Left ventricle myocardium superior (tissue), 1 donor: ENCODE measurements at regions not wholly inside any gene's neighbourhood (a gene's known extent, or its start where the extent isn't known, plus 50 kb on each side); places are given as distances from the start of the nearest gene placed in this dataset.
A peak's percentile ranks its signal among the peaks of the same experiment; 100 is the strongest.

Experiments used
- ATAC-seq: fragments of 200-7000 bp; cut with Tn5 transposase; one replicate; pipeline ENCODE4 v1.9.1; 2020; ENCODE audit warnings: mild to moderate bottlenecking, moderate library complexity
- DNase-seq: peaks from one replicate; pipeline ENCODE4 v3.0.0-alpha.2; 2020
- intact Hi-C: fragments of 100-400 bp; cut with micrococcal nuclease; formaldehyde crosslinking; loops from one replicate; pipeline ENCODE4 v1.11.0; 2022
- donor health status: DM: no; HTN: yes; CAD: no; lungs with severe emphysema.

DNA sequence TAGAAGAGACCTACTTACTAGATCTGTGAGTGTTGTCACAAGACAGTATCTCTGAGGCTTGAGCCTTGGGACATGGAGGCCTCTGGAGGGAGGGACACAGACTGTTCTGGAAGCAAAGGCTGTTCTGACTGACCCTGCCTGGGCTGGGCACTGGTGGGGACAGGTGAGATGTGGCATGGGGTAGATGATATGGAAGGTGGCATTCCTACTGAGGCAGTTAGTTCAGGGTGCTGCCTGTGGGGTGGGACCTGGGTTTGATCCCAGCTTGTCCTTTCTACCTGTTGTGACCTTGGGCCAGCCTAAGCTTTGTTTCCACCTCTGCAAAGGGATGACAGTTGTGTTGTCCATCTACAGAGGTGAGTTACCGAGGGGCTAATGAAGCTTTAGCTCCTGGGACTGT, 140.2 kb downstream of the C9orf50 start:
- no peak for ATAC-seq
- intact Hi-C loops: no loop called here
- no peak for DNase-seq

GRCh38 chr9:129480227-129480626, 140.7 kb downstream of the C9orf50 start:
- no peak for ATAC-seq
- no peak for DNase-seq
- intact Hi-C loops: no loop called here

GRCh38 chr9:129479631-129480011, 141.3 kb downstream of the C9orf50 start:
- intact Hi-C loops: no loop called here
- ATAC-seq: no peak
- no peak for DNase-seq

DNA sequence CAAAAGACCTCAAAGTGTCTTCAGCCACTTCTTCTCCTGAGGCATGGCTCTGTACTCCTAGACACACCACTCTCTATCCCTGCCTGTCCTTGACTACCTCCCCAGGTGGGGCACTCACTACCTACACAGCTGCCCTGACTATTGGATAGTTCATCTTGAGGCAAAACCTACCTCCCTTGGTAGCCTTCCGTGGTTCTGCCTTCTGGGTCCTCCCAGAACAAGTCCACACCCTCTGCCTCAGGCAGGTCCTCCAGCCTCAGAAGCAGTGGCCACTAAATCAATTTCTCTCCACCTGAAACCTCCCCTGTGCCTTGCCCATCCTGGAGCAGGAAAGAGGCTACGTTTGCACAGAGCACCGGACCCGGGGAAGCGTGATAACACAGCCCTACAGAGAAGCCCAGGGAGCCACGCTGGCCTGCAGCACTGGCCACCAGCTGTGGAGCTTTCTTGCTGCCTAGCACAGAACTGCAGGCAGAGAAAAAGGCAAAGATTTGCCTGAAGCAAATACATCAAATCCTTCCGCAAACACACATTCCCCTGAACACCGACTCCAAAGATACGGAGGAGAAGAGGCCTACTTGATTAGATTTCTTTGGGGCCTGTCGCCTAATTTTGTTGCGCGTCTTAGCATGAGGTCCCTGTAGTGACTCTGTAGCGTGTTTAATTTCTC, 141.8 kb downstream of the C9orf50 start:
- ATAC-seq: no peak
- intact Hi-C loops: no loop called here
- no peak for DNase-seq

- ATAC-seq (no peak), DNase-seq (no peak)
- intact Hi-C loops: no loop called here
Observed at GRCh38 chr9:129478461-129478860, 142.4 kb downstream of the C9orf50 start.

DNA sequence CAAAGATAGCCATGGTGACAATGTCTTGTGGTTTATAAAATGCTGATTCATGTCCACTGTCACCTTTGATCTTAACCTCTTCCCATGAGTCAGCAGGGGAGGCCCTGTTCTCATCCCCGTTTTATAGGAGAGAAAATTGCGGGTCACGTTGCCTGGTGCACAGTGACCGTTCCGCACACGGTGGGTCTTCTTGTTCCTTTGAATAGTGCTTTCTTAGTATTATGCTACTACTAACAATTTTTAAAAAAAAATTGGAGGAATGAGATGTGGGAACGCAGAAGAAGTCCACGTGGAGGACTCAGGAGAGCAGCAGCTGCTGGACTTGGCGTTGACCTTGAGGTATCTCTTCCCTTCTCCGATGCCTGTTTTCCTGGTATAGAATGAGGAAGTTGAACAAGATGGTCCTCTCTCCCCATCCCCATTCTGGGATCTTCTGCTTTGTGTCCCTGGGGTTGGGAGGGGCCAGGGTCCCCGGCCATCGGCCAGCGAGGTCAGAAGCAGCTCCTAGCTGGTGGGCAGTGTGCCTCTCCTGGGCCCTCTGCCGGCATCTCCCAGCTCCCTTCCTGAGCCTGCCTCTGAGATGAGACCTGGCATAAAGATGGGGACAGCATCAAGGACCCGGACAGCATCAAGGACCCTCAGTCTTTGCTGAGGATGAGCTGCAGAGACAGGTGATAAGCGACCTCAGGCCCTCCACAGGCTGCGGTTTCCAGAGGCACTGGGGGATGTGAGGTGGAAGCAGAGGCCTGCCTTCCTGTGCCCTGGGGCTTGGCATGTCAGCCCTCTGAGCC, 143.9 kb downstream of the C9orf50 start:
- DNase-seq (no peak), ATAC-seq (no peak)
- intact Hi-C loops: no loop called here

DNA sequence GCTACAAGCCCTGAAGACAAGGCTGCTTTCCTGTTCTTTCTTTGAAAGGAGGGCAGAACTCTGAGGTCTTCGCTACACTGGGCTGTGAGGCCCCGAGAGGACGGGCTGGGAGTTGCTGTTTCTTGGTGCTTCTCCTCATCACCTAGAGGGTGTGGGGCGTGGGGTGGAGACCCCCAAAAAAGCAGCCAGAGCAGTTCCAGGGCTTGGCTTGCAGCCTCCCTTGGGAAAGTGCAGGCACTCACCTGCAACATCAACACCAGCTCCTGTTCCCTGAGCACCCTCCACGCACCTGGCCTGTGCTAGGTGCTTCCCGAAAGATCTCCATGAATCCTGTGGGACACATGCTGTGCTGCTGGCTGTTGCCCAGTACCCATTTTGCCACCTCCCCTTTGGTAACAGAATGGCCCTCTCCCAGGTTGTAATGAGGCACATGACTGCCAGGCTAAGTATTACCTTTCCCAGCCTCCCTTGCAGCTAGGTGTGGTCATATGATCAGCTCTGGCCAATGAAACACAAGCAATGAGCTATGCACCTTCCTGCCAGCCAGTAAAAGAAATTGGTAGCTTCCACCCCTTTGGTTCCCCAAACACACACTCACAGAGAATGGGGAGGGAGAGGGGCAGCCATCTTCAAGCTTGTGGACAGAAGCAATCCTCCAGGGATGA, 146.0 kb downstream of the C9orf50 start:
- intact Hi-C loops: no loop called here
- DNase-seq (no peak), ATAC-seq (no peak)

GRCh38 chr9:129473523-129474244, 147.2 kb downstream of the C9orf50 start:
- peak; percentile 49 for DNase-seq
- peak; percentile 81 for ATAC-seq
- intact Hi-C loops: no loop called here

- ATAC-seq: no peak
- no peak for DNase-seq
- intact Hi-C loops: no loop called here
Observed at GRCh38 chr9:129472651-129473102, 148.2 kb downstream of the C9orf50 start.

DNA sequence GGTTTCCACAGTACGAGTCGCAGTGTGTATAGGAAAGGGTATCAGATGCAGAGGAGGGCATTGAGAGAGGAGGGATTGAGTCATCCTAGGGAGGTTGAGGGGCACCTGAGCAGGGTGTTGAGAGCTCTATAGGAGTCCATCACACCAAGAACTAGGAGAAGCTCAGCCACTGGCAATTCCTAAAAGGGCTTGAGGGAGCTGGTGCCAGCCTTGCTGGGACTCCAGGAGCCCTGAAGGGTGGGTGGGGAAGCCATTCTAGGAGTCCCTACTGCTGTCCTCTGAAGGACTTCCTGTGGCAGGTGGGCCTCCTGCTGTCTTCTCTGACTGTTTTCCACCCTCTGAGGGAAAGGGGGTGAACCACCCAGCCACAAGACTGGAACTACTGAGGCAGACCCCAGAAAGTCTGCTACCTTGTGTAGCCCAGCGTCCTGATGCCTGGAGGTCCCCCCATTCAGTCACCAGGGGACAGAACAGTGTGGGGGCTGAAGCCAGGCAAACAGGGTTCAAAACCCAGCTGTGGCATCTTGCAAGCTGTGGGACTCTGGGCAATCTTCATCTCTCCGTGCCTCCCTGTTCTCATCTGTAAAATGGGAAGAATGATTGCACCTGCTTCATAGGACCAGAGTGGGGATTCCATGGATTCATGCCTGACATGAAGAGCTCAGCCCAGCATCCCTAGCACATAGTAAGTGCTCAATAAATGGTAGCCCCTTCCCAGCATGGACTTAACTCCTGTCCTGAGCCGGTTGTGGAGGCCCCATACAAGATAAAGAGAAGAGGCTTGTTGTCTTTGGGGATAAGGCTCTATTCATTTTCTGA, 149.5 kb downstream of the C9orf50 start:
- no peak for DNase-seq
- ATAC-seq: no peak
- intact Hi-C loops: no loop called here

GRCh38 chr9:129469988-129470316, 150.9 kb downstream of the C9orf50 start:
- DNase-seq: no peak
- no peak for ATAC-seq

DNA sequence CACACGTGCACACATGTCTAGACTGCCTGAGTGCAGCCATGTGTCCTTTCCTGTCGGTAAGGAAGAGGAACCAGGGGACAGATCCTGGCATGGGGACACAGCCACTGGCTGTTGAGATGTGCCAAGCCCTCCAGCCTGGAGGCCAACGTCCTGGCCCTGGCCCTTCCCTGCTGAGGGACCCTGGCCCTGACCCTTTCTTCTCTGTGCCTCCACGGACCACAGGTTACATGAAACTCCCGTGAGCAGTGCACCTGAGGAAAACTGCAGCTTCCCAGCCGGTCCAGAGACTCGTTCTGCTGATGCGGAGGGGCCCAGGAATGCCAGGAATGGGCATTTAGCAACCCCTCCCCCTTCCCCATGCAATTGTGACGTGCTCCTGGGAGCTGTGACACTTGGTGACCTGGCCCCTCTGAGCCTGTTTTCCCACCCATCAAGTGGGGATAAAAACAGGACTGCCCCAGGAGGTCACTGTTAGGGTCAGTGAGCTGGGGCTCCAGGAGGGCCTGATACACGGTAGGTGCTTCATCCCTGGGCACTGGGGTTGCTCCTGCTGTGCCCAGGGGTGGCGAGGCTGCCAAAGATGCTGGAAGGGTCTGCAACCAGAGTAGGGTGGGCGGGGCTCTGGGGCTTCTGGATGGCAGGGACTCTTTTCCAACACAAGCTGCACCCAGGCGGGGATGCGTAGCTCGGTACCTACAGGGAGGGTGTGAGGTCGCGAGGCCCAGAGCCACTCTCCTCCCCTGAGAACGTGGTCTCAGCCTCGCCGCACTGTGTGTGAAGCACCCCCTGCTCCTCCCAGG, 151.5 kb downstream of the C9orf50 start:
- ATAC-seq (no peak), DNase-seq (no peak)
- intact Hi-C loops: no loop called here

More at GRCh38 chr9:129469988-129470316, 150.9 kb downstream of the C9orf50 start:
- intact Hi-C loops: no loop called here

DNA sequence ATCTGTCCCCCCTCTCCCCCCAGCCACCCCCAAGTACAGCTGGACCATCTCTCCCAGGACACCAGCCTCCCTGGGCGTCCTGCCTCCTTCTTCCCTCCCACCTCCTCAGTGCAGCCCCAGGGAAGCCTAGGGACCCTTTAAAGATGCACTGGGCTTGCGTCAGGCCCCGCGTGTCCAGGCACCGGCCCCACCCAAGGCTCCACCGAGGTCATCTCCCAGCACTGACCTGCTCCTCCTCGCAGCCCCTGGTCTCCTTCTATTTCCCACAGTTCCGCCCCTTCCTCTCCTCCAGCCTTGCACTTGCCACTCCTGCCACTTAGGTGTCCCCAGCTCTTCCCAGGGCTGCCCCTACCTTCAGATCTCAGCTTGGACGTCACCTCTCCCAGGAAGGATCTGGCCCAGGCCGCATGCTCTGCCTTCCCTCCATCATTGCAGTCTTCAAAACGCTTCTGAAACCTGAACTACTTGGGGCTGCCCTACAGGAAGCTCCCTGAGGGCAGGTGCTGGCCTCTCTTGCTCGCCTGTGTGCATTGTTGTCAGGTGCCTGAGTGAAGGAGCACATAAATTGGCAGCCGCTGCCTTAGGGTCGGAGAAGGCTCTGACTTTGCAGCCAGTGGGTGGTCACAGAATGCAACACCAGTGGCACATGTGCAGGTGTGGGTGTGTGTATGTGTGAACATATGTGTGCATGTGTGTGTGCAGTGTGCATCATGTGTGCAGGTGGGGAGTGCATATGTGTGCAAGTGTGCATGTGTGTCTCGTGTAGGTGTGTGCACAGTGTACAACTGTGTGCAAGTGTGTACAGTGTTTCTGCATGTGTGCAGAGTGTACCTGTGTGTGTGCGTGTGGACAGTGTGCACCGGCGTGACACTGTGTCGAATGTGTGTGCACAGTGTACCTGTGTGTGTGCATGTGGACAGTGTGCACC, 152.9 kb downstream of the C9orf50 start:
- ATAC-seq: no peak
- DNase-seq: no peak
- intact Hi-C loops: no loop called here

GRCh38 chr9:129467004-129467588, 153.8 kb downstream of the C9orf50 start:
- intact Hi-C loops: no loop called here
- ATAC-seq (no peak), DNase-seq (no peak)

GRCh38 chr9:129465834-129466535, 154.9 kb downstream of the C9orf50 start:
- ATAC-seq: no peak
- no peak for DNase-seq
- intact Hi-C loops: no loop called here
